ENCODE measurements at regions not wholly inside any gene's neighbourhood (a gene's known extent, or its start where the extent isn't known, plus 50 kb on each side); places are given as distances from the start of the nearest gene placed in this dataset.

DNA sequence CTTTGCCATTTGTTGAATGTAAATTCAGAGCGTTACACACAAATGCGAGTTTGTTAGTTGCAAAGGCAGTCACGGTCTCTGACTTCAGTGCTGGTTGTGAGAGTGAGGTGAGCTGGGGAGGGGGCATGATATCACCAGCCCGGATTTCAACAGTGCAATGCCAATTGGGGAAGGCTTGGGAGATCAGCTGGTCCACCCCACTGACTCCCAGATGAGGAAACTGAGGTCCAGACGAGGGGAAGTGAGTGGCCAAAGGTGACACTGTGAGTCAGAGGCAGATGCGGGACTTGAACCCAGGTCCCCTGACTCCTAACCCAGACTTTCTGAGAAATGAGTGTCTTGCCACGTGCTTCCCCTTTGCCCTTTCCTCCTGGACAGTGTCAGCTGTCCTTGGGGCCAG is 62.1 kb downstream of the CEBPB start:
- no peak for DNase-seq (ENCODE audit: extremely low read depth, low read depth)
- TF ChIP-seq, protein P1, sequence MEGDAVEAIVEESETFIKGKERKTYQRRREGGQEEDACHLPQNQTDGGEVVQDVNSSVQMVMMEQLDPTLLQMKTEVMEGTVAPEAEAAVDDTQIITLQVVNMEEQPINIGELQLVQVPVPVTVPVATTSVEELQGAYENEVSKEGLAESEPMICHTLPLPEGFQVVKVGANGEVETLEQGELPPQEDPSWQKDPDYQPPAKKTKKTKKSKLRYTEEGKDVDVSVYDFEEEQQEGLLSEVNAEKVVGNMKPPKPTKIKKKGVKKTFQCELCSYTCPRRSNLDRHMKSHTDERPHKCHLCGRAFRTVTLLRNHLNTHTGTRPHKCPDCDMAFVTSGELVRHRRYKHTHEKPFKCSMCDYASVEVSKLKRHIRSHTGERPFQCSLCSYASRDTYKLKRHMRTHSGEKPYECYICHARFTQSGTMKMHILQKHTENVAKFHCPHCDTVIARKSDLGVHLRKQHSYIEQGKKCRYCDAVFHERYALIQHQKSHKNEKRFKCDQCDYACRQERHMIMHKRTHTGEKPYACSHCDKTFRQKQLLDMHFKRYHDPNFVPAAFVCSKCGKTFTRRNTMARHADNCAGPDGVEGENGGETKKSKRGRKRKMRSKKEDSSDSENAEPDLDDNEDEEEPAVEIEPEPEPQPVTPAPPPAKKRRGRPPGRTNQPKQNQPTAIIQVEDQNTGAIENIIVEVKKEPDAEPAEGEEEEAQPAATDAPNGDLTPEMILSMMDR (IDR thresholded peaks at IDR 0.05; ENCODE audit: low read depth, low read length): no peak

DNA sequence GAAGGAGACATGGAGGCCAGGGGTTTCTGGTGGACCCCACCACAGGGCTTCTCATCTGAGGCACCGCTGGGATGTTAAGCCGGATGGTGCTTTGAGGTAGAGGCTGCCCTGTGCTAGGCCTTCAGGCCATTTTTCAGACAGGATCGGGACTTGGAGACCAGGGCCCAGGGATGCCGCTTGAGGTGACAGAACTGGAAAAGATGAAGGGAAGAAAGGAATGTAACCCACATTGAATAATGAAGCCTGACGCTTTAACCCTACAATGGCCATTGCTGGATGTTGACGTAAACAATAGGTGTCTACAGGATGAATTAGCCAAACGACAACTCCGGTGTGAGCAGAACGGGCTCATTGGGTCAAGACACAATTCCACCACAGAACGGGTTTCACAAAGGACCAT is 62.5 kb downstream of the CEBPB start:
- TF ChIP-seq, protein P1 (IDR thresholded peaks at IDR 0.05; ENCODE audit: low read depth, low read length): no peak
- no peak for DNase-seq (ENCODE audit: extremely low read depth, low read depth)

DNA sequence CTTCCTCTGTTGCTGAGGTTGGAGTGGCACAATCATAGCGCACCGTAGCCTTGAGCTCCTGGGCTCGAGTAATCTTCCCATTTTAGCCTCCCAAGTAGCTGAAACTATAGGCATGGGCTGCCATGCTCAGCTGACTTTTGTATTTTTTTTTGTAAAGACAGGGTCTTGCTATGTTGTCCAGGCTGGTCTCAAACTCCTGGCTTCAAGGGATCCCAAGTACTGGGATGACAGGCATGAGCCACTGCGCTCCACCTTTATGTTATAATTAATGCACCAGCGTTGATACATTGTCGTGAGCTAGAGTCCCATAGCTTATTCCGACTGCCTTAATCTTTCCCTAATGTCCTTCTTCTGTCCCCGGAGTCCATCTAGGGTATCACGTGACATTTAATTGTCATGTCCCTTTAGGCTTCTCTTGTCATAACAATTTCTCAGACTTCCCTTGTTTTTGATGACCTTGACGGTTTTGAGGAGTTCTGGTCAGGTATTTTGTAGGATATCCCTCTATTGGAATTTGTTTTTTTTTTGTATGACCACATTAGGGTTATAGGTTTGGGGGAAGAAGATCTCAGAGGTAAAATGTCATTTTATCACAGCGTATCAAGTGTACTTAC is 63.9 kb downstream of the CEBPB start:
- no peak for DNase-seq (ENCODE audit: extremely low read depth, low read depth)
- TF ChIP-seq, protein P1 (IDR thresholded peaks at IDR 0.05; ENCODE audit: low read depth, low read length): no peak

DNA sequence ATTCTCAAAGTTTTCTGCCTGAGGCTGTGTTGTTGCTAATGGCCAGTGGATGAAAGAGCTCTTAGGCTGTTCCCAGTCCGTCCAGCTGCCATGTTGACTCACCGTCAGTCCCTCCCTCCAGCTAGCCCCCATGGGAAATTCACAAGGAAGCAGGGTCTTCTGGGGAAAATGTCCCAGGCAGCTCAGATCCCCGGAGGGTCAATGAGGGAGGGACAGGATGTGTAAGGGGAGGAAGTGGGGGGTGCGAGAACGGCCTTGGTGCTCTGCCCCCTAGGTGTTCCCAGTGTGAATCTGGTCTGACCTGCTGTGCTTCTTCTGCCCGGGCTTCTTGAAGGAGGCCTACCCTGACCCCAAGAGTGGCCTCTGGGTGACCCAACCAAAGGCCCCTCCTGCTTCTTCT is 65.9 kb downstream of the CEBPB start:
- DNase-seq (ENCODE audit: extremely low read depth, low read depth): no peak
- TF ChIP-seq, protein P1 (IDR thresholded peaks at IDR 0.05; ENCODE audit: low read depth, low read length): no peak

DNA sequence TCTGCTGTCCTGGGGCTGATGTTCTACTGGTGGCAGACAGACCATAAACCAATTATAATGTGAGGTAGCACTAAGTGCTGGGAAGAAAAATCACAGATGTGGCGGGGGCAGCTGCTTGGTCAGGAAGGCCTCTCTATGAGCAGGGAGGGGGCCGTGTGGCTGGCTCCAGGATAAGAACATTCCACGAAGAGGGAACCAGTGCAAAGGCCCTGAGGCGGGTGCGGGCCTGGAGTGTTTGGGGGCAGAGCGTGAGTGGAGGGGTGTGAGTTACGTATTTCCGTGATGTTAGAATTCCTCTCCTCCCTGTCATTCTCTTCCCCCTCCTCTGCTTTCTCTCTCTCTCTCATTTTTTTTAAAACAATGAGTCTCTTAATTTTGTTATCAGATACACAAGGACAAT is 67.2 kb downstream of the CEBPB start:
- no peak for DNase-seq (ENCODE audit: extremely low read depth, low read depth)
- TF ChIP-seq, protein P1 (IDR thresholded peaks at IDR 0.05; ENCODE audit: low read depth, low read length): no peak

DNA sequence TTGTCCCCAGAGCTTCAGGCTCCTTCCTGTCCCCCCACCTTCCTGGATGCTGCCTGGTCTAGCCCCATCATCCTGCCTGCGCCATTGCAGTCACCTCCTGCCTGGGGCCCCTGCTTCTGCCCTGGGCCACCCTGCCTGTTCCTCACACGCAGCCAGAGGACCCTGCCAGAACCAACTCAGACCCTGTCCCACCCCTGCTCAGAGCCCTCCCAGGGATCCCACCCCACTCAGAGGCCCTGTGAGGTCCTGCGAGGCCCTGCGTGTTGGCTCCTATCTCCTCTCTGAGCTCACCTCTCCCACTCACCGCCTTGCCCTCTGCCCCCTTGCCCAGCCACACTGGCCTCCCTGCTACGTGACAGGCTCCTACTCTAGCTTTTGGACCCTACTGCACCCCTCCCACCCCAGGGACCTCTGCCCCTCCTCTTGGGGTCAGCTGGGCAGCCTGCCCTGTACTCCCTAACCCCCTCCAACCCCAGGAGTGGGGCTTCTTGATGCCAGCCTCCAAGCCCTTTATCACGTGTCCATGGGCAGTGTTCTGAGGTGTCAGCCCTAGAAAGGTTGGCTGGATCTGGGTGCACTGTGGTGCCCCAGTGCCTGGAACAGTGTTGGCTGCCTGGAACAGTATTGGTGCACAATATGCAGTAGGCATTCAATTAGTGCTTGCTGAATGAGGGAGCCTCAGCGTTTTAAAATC is 68.3 kb downstream of the CEBPB start:
- DNase-seq (ENCODE audit: extremely low read depth, low read depth): no peak
- TF ChIP-seq, protein P1 (IDR thresholded peaks at IDR 0.05; ENCODE audit: low read depth, low read length): no peak

DNA sequence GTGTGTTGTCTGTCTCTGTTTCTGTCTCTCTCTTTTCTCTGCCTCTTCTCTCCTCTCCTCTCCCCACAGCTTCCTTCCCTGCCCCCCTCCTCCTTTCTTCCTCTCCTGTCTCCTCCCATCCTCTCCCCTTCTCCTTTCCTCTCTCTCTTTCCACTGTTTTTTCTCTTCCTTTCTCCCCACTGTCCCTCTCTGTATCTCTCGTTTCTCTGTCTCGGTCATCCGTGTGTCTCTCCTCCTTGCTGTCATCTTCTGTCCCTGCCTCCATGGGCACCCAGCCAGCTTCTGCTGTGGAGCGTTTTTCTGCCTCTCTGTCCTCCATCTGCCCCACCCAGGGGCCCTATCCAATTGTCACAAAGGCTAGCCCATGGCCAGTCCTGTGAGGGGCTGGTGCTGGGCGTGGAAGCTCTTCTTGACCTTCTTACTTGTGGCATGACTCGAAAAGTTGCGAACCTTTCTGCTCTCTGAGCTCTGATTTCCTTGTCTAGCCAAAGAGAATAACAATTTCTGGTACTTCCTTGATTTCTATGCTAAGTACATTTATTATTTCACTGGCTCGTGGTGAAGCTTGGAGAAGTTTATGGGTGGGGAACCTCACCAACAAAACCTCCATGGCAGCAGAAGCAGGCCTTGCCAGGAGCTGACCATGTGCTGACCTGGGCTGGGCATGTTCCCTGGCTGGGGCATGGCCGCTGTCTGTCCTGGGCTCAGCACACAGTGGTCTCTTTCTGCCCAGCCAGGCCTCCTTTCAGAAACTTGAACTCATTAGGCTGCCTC is 69.3 kb downstream of the CEBPB start:
- DNase-seq (ENCODE audit: extremely low read depth, low read depth): no peak
- TF ChIP-seq, protein P1 (IDR thresholded peaks at IDR 0.05; ENCODE audit: low read depth, low read length): no peak
